Smooth muscle cell (in vitro differentiated cells): ENCODE measurements at regions not wholly inside any gene's neighbourhood (a gene's known extent, or its start where the extent isn't known, plus 50 kb on each side); places are given as distances from the start of the nearest gene placed in this dataset.
"Not testable (repeated sequence)": the region's sequence is repeated elsewhere in the genome, so short reads cannot be mapped to it uniquely, and the experiment has no call there.

Source experiments
- DNase-seq: peaks from one replicate; lab custom pipeline; 2025; ENCODE audit not compliant: unreplicated experiment; lab: John Stamatoyannopoulos, UW
- H2AFZ ChIP-seq: fragments of 200-600 bp; sonication (generic); 2 replicates; pipeline ENCODE4 v1.6.0; 2016; ENCODE audit warnings: antibody characterized with exemption, low read depth, mild to moderate bottlenecking
- H3F3A ChIP-seq: fragments of 200-600 bp; sonication (generic); 2 replicates; pipeline ENCODE4 v1.6.0; 2017; ENCODE audit warnings: antibody characterized with exemption, low read depth
- H3K27ac ChIP-seq: fragments of 200-600 bp; sonication (generic); 2 replicates; pipeline ENCODE4 v1.5.1; 2016; ENCODE audit warnings: low read depth, mild to moderate bottlenecking
- H3K27me3 ChIP-seq: fragments of 200-600 bp; sonication (generic); 2 replicates; pipeline ENCODE4 v1.6.1; 2016; ENCODE audit warnings: low read depth, mild to moderate bottlenecking
- H3K36me3 ChIP-seq: fragments of 200-600 bp; sonication (generic); 2 replicates; pipeline ENCODE4 v1.5.1; 2016; ENCODE audit warnings: low read depth
- H3K4me1 ChIP-seq: fragments of 200-600 bp; sonication (generic); 2 replicates; pipeline ENCODE4 v1.5.1; 2016; ENCODE audit warnings: low read depth
- H3K4me2 ChIP-seq: fragments of 200-600 bp; sonication (generic); 2 replicates; pipeline ENCODE4 v1.6.0; 2016; ENCODE audit warnings: mild to moderate bottlenecking
- H3K4me3 ChIP-seq: fragments of 200-600 bp; sonication (generic); 2 replicates; pipeline ENCODE4 v1.5.1; 2016; ENCODE audit warnings: mild to moderate bottlenecking
- H3K79me2 ChIP-seq: fragments of 200-600 bp; sonication (generic); 2 replicates; pipeline ENCODE4 v1.6.0; 2016; ENCODE audit warnings: low read depth, mild to moderate bottlenecking
- H3K9ac ChIP-seq: fragments of 200-600 bp; sonication (generic); 2 replicates; pipeline ENCODE4 v1.6.0; 2016; ENCODE audit warnings: low read depth
- H3K9me3 ChIP-seq: fragments of 200-600 bp; sonication (generic); replicated peaks from 2 replicates; pipeline ENCODE4 v1.5.1; 2016; ENCODE audit warnings: low read depth
- H4K20me1 ChIP-seq: fragments of 200-600 bp; sonication (generic); 2 replicates; pipeline ENCODE4 v1.6.0; 2016; ENCODE audit warnings: low read depth
- WGBS: methylation state at CpG from one replicate; pipeline ENCODE4 v1.1.7; 2016; ENCODE audit warnings: low lambda C conversion rate; 5-methylcytosine and 5-hydroxymethylcytosine counted together
- TF ChIP-seq, protein P1 (sequence below): fragments of 200-600 bp; sonication (generic); IDR thresholded peaks from 2 replicates; pipeline ENCODE4 v1.5.1; 2017; ENCODE audit warnings: borderline replicate concordance, mild to moderate bottlenecking, antibody characterized with exemption; ENCODE audit not compliant: insufficient read depth, poor library complexity, severe bottlenecking

DNA sequence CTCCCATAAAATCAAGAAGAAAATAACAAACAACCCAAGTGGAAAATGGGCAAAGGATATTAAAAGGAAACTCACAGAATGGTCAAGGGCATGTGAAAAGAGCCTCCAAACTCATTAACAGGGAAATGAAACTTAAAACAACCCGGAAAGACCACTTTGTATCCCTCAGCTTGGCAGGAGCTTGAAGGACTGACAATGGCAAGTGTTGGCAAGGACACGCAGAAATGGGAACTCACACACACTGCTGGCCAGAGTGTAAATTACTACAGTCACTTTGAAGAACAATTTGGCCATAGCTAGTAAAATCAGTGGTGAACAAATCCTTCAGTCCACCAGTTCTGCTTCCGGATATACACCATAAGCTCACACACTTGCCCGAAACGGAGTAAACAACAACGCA lies 58.1 kb upstream of the SMURF2 start:
- DNase-seq, H3K79me2 ChIP-seq, H3K9me3 ChIP-seq, H3K4me2 ChIP-seq, H3K36me3 ChIP-seq, H4K20me1 ChIP-seq, H3K27me3 ChIP-seq, H3K4me1 ChIP-seq, H3K4me3 ChIP-seq, H3F3A ChIP-seq, H2AFZ ChIP-seq, H3K9ac ChIP-seq: not testable (repeated sequence)
- H3K27ac ChIP-seq = peak overlapping the region; percentile 7
- WGBS = 85% methylated on average over 6 of the region's 6 CpGs

DNA sequence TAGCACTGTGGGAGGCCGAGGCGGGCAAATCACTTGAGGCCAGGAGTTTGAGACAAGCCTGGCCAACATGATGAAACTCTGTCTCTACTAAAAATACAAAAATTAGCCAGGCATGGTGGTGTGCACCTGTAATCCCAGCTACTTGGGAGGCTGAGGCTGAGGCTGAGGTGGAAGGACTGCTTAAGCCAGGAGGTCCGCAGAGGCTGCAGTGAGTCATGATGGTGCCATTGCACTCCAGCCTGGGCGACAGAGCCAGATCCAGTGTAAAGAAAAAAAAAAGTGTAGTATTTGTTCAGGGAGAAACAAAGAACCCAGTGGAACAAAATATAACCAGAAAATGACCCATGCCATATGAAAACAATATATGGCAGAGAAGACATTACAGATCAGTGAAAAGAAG lies 57.4 kb upstream of the SMURF2 start:
- H4K20me1 ChIP-seq, H3K9ac ChIP-seq, H3F3A ChIP-seq, H3K4me2 ChIP-seq, DNase-seq, H2AFZ ChIP-seq, H3K4me1 ChIP-seq, H3K9me3 ChIP-seq, H3K27me3 ChIP-seq, H3K79me2 ChIP-seq, H3K36me3 ChIP-seq, H3K4me3 ChIP-seq: not testable (repeated sequence)
- peak overlapping the region; percentile 7 for H3K27ac ChIP-seq
- WGBS = 87% methylated on average over 4 of the region's 4 CpGs

DNA sequence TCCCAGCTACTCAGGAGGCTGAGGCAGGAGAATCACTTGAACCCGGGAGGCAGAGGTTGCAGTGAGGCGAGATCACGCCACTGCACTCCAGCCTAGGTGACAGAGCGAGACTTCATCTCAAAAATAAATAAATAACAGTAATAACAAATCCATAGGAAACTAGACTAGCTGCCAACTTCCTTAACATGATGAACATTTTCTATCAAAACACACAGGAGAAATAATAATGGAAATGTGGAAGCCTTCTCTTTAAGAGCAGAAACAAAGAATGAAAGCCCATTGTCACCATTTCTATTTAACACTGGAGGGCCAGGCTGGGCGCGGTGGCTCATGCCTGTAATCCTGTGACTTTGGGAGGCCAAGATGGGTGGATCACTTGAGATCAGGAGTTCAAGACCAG lies 56.7 kb upstream of the SMURF2 start:
- H3K9me3 ChIP-seq, H3K27me3 ChIP-seq, H3F3A ChIP-seq, H4K20me1 ChIP-seq, H3K36me3 ChIP-seq, H3K4me3 ChIP-seq, H2AFZ ChIP-seq, H3K27ac ChIP-seq, H3K4me1 ChIP-seq, H3K4me2 ChIP-seq, H3K79me2 ChIP-seq, DNase-seq, H3K9ac ChIP-seq: not testable (repeated sequence)
- 96% methylated on average over 6 of the region's 6 CpGs for WGBS

DNA sequence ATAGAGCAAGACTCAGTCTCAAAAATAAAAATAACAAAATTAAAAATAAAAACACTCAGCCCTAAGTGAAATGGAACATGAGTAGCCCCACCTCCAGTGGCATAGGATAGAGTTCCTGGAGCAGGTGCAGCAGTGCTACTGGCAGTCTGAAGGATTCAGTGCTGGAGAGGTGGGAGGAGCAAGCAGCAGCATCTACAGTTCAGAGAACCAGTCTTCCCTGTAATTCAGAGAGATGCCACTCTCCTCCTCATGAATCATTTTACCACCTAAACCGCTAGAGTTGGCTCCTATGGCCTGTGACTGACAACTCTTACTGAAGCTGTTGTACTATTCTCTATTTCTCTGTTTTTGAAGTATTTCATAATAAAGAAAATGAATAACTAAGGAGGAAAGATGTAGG lies 56.0 kb upstream of the SMURF2 start:
- Histone ChIP-seq H3K36me3 (no peaks in the 10 kb centered on the region), H3K79me2 (no peaks in the 10 kb centered on the region), H3K9ac (no peak overlapping the region), H2AFZ (no peak overlapping the region), H3K4me3 (no peak overlapping the region), H4K20me1 (no peaks in the 10 kb centered on the region), H3K9me3 (no peaks in the 10 kb centered on the region), H3K27me3 (no peaks in the 10 kb centered on the region), H3K4me2 (no peak overlapping the region), H3F3A (peaks cover 13% of the 10 kb centered on the region), H3K4me1 (no peaks in the 10 kb centered on the region), H3K27ac (no peak overlapping the region)
- DNase-seq = no peak
- TF ChIP-seq, protein P1, sequence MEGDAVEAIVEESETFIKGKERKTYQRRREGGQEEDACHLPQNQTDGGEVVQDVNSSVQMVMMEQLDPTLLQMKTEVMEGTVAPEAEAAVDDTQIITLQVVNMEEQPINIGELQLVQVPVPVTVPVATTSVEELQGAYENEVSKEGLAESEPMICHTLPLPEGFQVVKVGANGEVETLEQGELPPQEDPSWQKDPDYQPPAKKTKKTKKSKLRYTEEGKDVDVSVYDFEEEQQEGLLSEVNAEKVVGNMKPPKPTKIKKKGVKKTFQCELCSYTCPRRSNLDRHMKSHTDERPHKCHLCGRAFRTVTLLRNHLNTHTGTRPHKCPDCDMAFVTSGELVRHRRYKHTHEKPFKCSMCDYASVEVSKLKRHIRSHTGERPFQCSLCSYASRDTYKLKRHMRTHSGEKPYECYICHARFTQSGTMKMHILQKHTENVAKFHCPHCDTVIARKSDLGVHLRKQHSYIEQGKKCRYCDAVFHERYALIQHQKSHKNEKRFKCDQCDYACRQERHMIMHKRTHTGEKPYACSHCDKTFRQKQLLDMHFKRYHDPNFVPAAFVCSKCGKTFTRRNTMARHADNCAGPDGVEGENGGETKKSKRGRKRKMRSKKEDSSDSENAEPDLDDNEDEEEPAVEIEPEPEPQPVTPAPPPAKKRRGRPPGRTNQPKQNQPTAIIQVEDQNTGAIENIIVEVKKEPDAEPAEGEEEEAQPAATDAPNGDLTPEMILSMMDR = no peak
- 82% methylated on average over 1 of the region's 1 CpG for WGBS

DNA sequence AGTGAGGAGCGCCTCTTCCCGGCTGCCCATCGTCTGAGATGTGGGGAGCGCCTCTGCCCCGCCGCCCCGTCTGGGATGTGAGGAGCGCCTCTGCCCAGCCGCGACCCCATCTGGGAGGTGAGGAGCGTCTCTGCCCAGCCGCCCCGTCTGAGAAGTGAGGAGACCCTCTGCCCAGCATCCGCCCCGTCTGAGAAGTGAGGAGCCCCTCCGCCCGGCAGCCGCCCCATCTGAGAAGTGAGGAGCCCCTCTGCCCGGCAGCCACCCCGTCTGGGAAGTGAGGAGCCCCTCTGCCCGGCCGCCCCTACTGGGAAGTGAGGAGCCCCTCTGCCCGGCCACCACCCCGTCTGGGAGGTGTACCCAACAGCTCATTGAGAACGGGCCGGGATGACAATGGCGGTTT lies 54.4 kb upstream of the SMURF2 start:
- H3K27me3 ChIP-seq, H3K4me2 ChIP-seq, H3K4me1 ChIP-seq, H3K4me3 ChIP-seq, H3K27ac ChIP-seq, H3K79me2 ChIP-seq, H3F3A ChIP-seq, H2AFZ ChIP-seq, H4K20me1 ChIP-seq, H3K9ac ChIP-seq, H3K36me3 ChIP-seq, DNase-seq, H3K9me3 ChIP-seq: not testable (repeated sequence)
- WGBS = 97% methylated on average over 23 of the region's 27 CpGs

DNA sequence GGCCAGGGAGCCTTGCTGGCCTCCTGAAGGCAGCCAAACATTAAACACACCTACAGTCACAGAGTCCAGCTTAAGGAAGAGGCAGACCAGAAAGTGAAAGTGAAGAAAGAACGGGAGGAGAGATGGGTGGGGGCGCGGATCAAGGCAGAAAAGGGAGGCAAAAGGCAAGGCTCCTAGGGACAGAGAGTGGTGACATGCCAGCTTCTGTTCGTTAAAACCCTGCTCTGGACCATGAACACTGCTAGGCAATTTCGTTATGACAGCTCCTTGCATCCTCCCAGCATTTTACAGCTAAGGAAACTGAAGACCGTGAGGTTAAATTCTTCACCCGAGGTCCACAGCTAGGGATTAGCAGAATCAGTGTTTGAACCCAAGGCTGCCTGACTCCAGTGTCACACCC lies 51.7 kb upstream of the SMURF2 start:
- not testable (repeated sequence) for H3K4me3 ChIP-seq, H2AFZ ChIP-seq, H3K27me3 ChIP-seq, H3K4me1 ChIP-seq, DNase-seq, H3K9ac ChIP-seq, H3K36me3 ChIP-seq, H4K20me1 ChIP-seq, H3K9me3 ChIP-seq, H3K79me2 ChIP-seq
- Histone ChIP-seq H3K27ac (peak overlapping the region; percentile 87), H3F3A (peaks cover 34% of the 10 kb centered on the region), H3K4me2 (peak overlapping the region; percentile 30)
- 63% methylated on average over 7 of the region's 7 CpGs for WGBS
